ENCODE measurements at regions not wholly inside any gene's neighbourhood (a gene's known extent, or its start where the extent isn't known, plus 50 kb on each side); places are given as distances from the start of the nearest gene placed in this dataset.

GRCh38 chr13:40452038-40452666, 214.3 kb downstream of the FOXO1 start:
- Histone ChIP-seq H3K27ac (peak overlapping the region in 4 of 8 donors; percentile 37 to 66 (median 46)), H3K9me3 (peaks cover 0 to 9% (median 4%) of the 10 kb centered on the region in 8 donors), H3K4me1 (peaks cover 0 to 30% (median 8%) of the 10 kb centered on the region in 6 donors), H3K4me3 (no peak overlapping the region), H3K27me3 (replicated peaks in 1 of 7) (no peaks in the 10 kb centered on the region), H3K36me3 (no peaks in the 10 kb centered on the region)
- intact Hi-C loops (cut with DNase I; ENCODE audit: low total_unique reads): no loop called here
- 67 to 81% (median 77%) methylated on average over 5 of the region's 5 CpGs for WGBS, 5 donors
- no peak for DNase-seq
- TF ChIP-seq POLR2AphosphoS5 (IDR thresholded peaks at IDR 0.05) (no peak), CTCF (IDR thresholded peaks at IDR 0.05 in 8 of 11, conservative IDR thresholded peaks at IDR 0.05 in 3 of 11) (no peak), POLR2A (IDR thresholded peaks at IDR 0.05) (no peak)

- intact Hi-C loops (cut with DNase I; ENCODE audit: low total_unique reads): no loop called here
Observed at GRCh38 chr13:40452741-40453334, 213.6 kb downstream of the FOXO1 start.

GRCh38 chr13:40453351-40454021, 213.0 kb downstream of the FOXO1 start:
- H3K4me1 ChIP-seq: peaks cover 0 to 18% (median 8%) of the 10 kb centered on the region in 6 donors
- H3K27ac ChIP-seq: peak overlapping the region in 4 of 8 donors; percentile 37 to 66 (median 46)
- intact Hi-C loops (cut with DNase I; ENCODE audit: low total_unique reads): no loop called here
- H3K36me3 ChIP-seq: no peaks in the 10 kb centered on the region
- DNase-seq: no peak
- no peaks in the 10 kb centered on the region for H3K27me3 ChIP-seq (replicated peaks in 1 of 7)
- H3K9me3 ChIP-seq: peaks cover 0 to 9% (median 4%) of the 10 kb centered on the region in 8 donors
- WGBS, 5 donors: 85 to 95% (median 93%) methylated on average over 6 of the region's 6 CpGs
- H3K4me3 ChIP-seq: no peak overlapping the region
- TF ChIP-seq POLR2A (IDR thresholded peaks at IDR 0.05) (no peak), CTCF (IDR thresholded peaks at IDR 0.05 in 8 of 11, conservative IDR thresholded peaks at IDR 0.05 in 3 of 11) (no peak), POLR2AphosphoS5 (IDR thresholded peaks at IDR 0.05) (no peak)

More at GRCh38 chr13:40452741-40453334, 213.6 kb downstream of the FOXO1 start:
- no peaks in the 10 kb centered on the region for H3K36me3 ChIP-seq
- H3K27ac ChIP-seq: peak overlapping the region in 4 of 8 donors; percentile 37 to 66 (median 46)
- 86 to 94% (median 92%) methylated on average over 3 of the region's 3 CpGs for WGBS, 5 donors
- no peak for DNase-seq
- H3K4me3 ChIP-seq: no peak overlapping the region
- H3K4me1 ChIP-seq: peaks cover 0 to 23% (median 8%) of the 10 kb centered on the region in 6 donors
- no peaks in the 10 kb centered on the region for H3K27me3 ChIP-seq (replicated peaks in 1 of 7)
- TF ChIP-seq CTCF (IDR thresholded peaks at IDR 0.05 in 8 of 11, conservative IDR thresholded peaks at IDR 0.05 in 3 of 11): no peak
- no peak for TF ChIP-seq POLR2A (IDR thresholded peaks at IDR 0.05)
- peaks cover 0 to 9% (median 4%) of the 10 kb centered on the region in 8 donors for H3K9me3 ChIP-seq

- 60 to 64% (median 62%) methylated on average over 3 of the region's 3 CpGs for WGBS, 5 donors
- Histone ChIP-seq H3K27me3 (replicated peaks in 1 of 7) (no peaks in the 10 kb centered on the region), H3K4me1 (peaks cover 0 to 14% (median 8%) of the 10 kb centered on the region in 6 donors), H3K9me3 (no peaks in the 10 kb centered on the region), H3K27ac (no peak overlapping the region), H3K36me3 (no peaks in the 10 kb centered on the region), H3K4me3 (no peak overlapping the region)
- no peak for DNase-seq
- intact Hi-C loops (cut with DNase I; ENCODE audit: low total_unique reads): no loop called here
- TF ChIP-seq POLR2AphosphoS5 (IDR thresholded peaks at IDR 0.05) (no peak), POLR2A (IDR thresholded peaks at IDR 0.05) (no peak), CTCF (IDR thresholded peaks at IDR 0.05 in 8 of 11, conservative IDR thresholded peaks at IDR 0.05 in 3 of 11) (no peak)
Observed at GRCh38 chr13:40456397-40456953, 210.0 kb downstream of the FOXO1 start.
